A549 (cell line): ENCODE measurements at regions not wholly inside any gene's neighbourhood (a gene's known extent, or its start where the extent isn't known, plus 50 kb on each side); places are given as distances from the start of the nearest gene placed in this dataset.

Experiments
- BHLHE40 ChIP-seq: IDR thresholded peaks from 2 replicates; pipeline ENCODE4 v1.6.1; 2012; ENCODE audit warnings: low read depth, low read length, inconsistent platforms
- CTCF ChIP-seq: fragments of >200 bp; sonication (Bioruptor Twin); formaldehyde crosslinking; IDR thresholded peaks from 3 replicates; pipeline ENCODE4 v1.5.1; 2016
- EHF ChIP-seq: fragments of 250-450 bp; sonication (Bioruptor Pico); IDR thresholded peaks from 2 replicates; pipeline ENCODE4 v1.5.0; 2020; ENCODE audit warnings: mild to moderate bottlenecking
- HOXA7 ChIP-seq: fragments of 250-450 bp; sonication (Bioruptor Pico); IDR thresholded peaks from 2 replicates; pipeline ENCODE4 v1.5.0; 2020; ENCODE audit warnings: mild to moderate bottlenecking, moderate library complexity
- NFE2L2 ChIP-seq: fragments of 150-350 bp; conservative IDR thresholded peaks from 2 replicates; pipeline ENCODE4 v1.6.1; 2014; ENCODE audit warnings: low read length
- POLR2A ChIP-seq: IDR thresholded peaks from 2 replicates; pipeline ENCODE4 v1.6.1; 2012; ENCODE audit warnings: mild to moderate bottlenecking, low read length
- RAD21 ChIP-seq, 2 experiments: fragments of >200 bp in 1 of 2; sonication (Bioruptor Twin) in 1 of 2; formaldehyde crosslinking in 1 of 2; IDR thresholded peaks in 1 of 2; conservative IDR thresholded peaks in 1 of 2; 2 replicates in 1 of 2; 3 replicates in 1 of 2; pipeline ENCODE4 v1.6.1; 2012 to 2018; ENCODE audit warnings: inconsistent platforms in 1 of 2
- SMC3 ChIP-seq: fragments of >200 bp; sonication (Bioruptor Twin); formaldehyde crosslinking; IDR thresholded peaks from 3 replicates; pipeline ENCODE4 v1.6.1; 2018; ENCODE audit warnings: inconsistent platforms
- SREBF2 ChIP-seq: fragments of 450-650 bp; IDR thresholded peaks from 2 replicates; pipeline ENCODE4 v1.6.1; 2014; ENCODE audit warnings: mild to moderate bottlenecking, moderate library complexity
- ZFP36 ChIP-seq: fragments of 450-650 bp; IDR thresholded peaks from 2 replicates; pipeline ENCODE4 v1.6.1; 2014; ENCODE audit warnings: borderline replicate concordance; ENCODE audit not compliant: partially characterized antibody
- TF ChIP-seq, protein P1 (sequence below): IDR thresholded peaks from 2 replicates; pipeline ENCODE4 v1.6.1; 2012

DNA sequence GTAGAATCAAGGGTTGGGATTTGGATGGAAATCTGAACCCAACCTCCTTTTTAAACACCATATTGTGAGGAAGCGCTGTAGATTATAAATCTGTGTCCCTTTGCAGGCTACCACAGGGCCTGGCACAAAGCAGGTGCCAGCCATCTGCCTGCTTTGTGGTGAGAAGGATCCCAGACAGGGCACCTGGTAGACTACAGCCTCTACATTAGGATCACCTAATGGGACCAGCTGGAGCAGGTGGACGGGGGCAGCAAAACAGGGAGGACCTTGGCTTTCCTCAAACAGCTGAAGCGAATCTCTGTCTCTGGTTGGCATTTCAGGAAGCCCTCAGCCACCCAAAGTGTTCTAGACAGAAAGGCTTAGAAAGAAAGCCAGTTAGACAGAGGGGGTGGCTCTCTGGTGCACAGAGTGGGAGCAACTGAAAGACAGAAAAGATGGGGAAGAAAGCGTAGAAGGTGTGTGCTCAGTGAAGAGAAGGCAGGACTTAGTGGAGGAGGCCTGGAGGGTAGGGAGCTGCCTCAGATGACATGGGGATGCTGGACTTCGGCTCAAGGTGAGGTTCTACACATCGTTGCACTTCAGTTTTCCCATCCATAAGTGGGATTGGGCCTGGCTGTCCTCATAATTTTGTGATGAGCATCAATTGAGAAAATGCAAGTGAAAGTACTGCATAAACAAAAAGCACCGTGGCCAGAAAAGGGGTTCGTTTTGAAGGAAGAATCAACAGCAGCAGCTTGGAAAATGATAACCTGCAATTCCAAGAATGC lies 350.8 kb downstream of the CYRIA start:
- TF ChIP-seq CTCF (no peak), NFE2L2 (no peak), EHF (no peak), SMC3 (no peak), ZFP36 (no peak), HOXA7 (CRISPR knock-in tag) (no peak), POLR2A (no peak), SREBF2 (no peak), RAD21 (conservative IDR thresholded peaks at IDR 0.05 in 1 of 2, IDR thresholded peaks at IDR 0.05 in 1 of 2) (no peak), BHLHE40 (no peak)
- TF ChIP-seq, protein P1, sequence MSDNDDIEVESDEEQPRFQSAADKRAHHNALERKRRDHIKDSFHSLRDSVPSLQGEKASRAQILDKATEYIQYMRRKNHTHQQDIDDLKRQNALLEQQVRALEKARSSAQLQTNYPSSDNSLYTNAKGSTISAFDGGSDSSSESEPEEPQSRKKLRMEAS: no peak
